Body of pancreas (tissue), 4 donors: ENCODE measurements at regions not wholly inside any gene's neighbourhood (a gene's known extent, or its start where the extent isn't known, plus 50 kb on each side); places are given as distances from the start of the nearest gene placed in this dataset.
A peak's percentile ranks its signal among the peaks of the same experiment; 100 is the strongest.
"Not testable (repeated sequence)": the region's sequence is repeated elsewhere in the genome, so short reads cannot be mapped to it uniquely, and the experiment has no call there.

Experiments
- ATAC-seq: fragments of 150-250 bp; one replicate; pipeline ENCODE4 v1.9.1; 2016
- DNase-seq, 4 donors: peaks; one replicate each; pipeline ENCODE4 v3.0.0-alpha.2; 2019
- H3K27ac ChIP-seq, 4 donors: fragments of 200-600 bp; sonication (generic); 1 replicate in 3 of 4; 2 replicates in 1 of 4; pipeline versions ENCODE4 v1.5.1 to v1.6.1; 2016 to 2019; ENCODE audit warnings: mild to moderate bottlenecking in 1 of 4, mixed read lengths in 1 of 4, moderate library complexity in 1 of 4
- H3K27me3 ChIP-seq, 2 donors: fragments of 200-600 bp; sonication (generic); one replicate each; pipeline ENCODE4 v1.6.0; 2016; ENCODE audit warnings: mild to moderate bottlenecking in 1 of 2
- H3K36me3 ChIP-seq, 2 donors: fragments of 200-600 bp; sonication (generic); replicated peaks in 1 of 2; 2 replicates each; pipeline ENCODE4 v1.5.1; 2016; ENCODE audit warnings: low read depth in 2 of 2; ENCODE audit not compliant: insufficient read depth in 1 of 2
- H3K4me1 ChIP-seq: fragments of 200-600 bp; sonication (generic); one replicate; pipeline ENCODE4 v1.6.0; 2016
- H3K4me3 ChIP-seq, 2 donors: fragments of 200-600 bp; sonication (generic); 1 replicate in 1 of 2; 2 replicates in 1 of 2; pipeline ENCODE4 v1.5.1; 2016 to 2019
- H3K9me3 ChIP-seq, 3 donors: fragments of 200-600 bp; sonication (generic); 1 replicate in 2 of 3; 2 replicates in 1 of 3; pipeline ENCODE4 v1.5.1; 2016
- POLR2A ChIP-seq, 3 donors: fragments of 450-650 bp; IDR thresholded peaks; one replicate each; pipeline ENCODE4 v1.6.1; 2016; ENCODE audit warnings: antibody characterized with exemption in 3 of 3, mild to moderate bottlenecking in 2 of 3
- WGBS, 2 donors: methylation state at CpG; one replicate each; pipeline ENCODE4 v1.1.5; 2017; 5-methylcytosine and 5-hydroxymethylcytosine counted together
- intact Hi-C: fragments of 100-400 bp; cut with DNase I; formaldehyde crosslinking; loops from one replicate; pipeline ENCODE4 v1.15.1; 2023
- TF ChIP-seq, protein P1 (sequence below), 7 experiments: fragments of 450-650 bp in 4 of 7; fragments of 200-600 bp in 3 of 7; sonication (generic) in 3 of 7; IDR thresholded peaks; one replicate each; pipeline ENCODE4 v1.5.1; 2016 to 2019; ENCODE audit warnings: antibody characterized with exemption in 7 of 7

DNA sequence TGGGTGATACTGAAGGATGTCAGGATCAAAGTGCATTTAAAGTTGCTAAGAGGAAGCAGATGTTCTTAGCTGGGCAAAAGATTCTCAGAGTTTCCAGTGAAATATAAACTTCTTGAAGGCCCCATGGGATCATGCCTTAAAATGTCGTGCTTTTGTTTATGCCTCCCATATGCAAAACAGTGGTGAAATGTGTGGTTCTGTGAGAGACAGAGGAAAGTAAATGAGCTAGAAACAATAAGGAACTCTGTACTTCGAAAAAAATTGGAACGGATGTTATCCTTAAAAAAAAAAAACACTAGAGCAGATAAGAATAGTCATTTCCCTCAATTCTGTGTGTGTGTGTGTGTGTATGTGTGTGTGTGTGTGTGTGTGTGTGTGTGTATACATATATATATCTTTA lies 497.0 kb upstream of the TBL1XR1 start:
- no peaks in the 10 kb centered on the region for H3K4me1 ChIP-seq
- no peak overlapping the region for H3K4me3 ChIP-seq
- H3K36me3 ChIP-seq, result no peaks in the 10 kb centered on the region
- ATAC-seq, result no peak
- DNase-seq, result no peak
- no peaks in the 10 kb centered on the region for H3K27me3 ChIP-seq
- no peak overlapping the region for H3K27ac ChIP-seq
- 24 to 31% methylated on average over 3 of the region's 3 CpGs for WGBS, 2 donors
- TF ChIP-seq POLR2A (IDR thresholded peaks at IDR 0.05), result no peak
- TF ChIP-seq, protein P1, sequence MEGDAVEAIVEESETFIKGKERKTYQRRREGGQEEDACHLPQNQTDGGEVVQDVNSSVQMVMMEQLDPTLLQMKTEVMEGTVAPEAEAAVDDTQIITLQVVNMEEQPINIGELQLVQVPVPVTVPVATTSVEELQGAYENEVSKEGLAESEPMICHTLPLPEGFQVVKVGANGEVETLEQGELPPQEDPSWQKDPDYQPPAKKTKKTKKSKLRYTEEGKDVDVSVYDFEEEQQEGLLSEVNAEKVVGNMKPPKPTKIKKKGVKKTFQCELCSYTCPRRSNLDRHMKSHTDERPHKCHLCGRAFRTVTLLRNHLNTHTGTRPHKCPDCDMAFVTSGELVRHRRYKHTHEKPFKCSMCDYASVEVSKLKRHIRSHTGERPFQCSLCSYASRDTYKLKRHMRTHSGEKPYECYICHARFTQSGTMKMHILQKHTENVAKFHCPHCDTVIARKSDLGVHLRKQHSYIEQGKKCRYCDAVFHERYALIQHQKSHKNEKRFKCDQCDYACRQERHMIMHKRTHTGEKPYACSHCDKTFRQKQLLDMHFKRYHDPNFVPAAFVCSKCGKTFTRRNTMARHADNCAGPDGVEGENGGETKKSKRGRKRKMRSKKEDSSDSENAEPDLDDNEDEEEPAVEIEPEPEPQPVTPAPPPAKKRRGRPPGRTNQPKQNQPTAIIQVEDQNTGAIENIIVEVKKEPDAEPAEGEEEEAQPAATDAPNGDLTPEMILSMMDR (IDR thresholded peaks at IDR 0.05), result no peak
- no peaks in the 10 kb centered on the region for H3K9me3 ChIP-seq
- intact Hi-C loops, result no loop called here

DNA sequence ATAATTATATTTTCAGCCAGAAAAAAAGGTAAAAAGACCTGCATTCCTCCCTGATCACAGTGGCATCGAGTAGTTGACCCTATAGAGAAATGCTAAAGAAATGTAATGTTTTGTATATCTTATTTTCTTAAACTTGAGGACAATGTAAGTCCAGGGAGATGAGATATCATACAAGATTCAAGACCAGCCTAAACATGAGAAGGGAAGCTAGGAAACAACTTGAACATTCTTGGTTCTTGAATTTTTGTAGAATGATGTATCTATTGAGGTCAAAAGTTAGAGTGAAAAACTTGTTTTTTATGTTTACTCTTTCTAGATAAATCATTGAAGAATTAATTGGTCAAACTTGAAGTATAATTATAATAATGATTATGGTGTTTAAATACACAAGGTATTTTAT lies 497.7 kb upstream of the TBL1XR1 start:
- no peak for DNase-seq
- no peaks in the 10 kb centered on the region for H3K27me3 ChIP-seq
- ATAC-seq, result no peak

DNA sequence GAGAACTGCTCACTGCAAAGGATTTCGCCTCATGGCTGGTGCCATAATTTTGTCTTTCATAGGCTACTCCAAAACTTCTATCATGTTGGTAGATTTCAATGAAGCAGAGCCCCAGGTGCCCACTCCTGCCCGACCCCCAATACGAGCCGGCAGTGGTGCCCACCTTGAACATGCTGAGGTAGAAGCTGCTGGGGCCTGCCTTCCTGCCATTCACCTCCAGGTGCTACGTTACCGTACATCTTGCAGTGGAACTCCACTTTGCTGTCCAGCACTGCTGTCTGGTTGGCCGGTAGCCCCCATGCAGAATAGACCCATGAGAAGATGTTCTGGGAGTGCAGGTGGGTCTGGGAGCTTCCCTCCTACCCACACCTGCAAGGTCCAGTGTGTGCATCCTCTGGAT lies 502.8 kb upstream of the TBL1XR1 start:
- TF ChIP-seq, protein P1 (IDR thresholded peaks at IDR 0.05), result no peak
- TF ChIP-seq POLR2A (IDR thresholded peaks at IDR 0.05), result no peak
- Histone ChIP-seq H3K4me3 (no peak overlapping the region), H3K27ac (no peak overlapping the region), H3K9me3 (no peaks in the 10 kb centered on the region), H3K4me1 (no peaks in the 10 kb centered on the region), H3K27me3 (no peaks in the 10 kb centered on the region), H3K36me3 (no peaks in the 10 kb centered on the region)
- DNase-seq, result no peak
- intact Hi-C loops, result no loop called here
- 93 to 95% methylated on average over 5 to 7 of the region's 7 CpGs for WGBS, 2 donors
- no peak for ATAC-seq

More for the DNA sequence above, 497.7 kb upstream of the TBL1XR1 start:
- Histone ChIP-seq H3K4me1 (no peaks in the 10 kb centered on the region), H3K27ac (no peak overlapping the region), H3K4me3 (no peak overlapping the region), H3K36me3 (no peaks in the 10 kb centered on the region), H3K9me3 (no peaks in the 10 kb centered on the region)
- WGBS, 2 donors, result 69 to 75% methylated on average over 1 of the region's 1 CpG
- TF ChIP-seq, protein P1 (IDR thresholded peaks at IDR 0.05), result no peak
- TF ChIP-seq POLR2A (IDR thresholded peaks at IDR 0.05), result no peak
- intact Hi-C loops, result no loop called here

DNA sequence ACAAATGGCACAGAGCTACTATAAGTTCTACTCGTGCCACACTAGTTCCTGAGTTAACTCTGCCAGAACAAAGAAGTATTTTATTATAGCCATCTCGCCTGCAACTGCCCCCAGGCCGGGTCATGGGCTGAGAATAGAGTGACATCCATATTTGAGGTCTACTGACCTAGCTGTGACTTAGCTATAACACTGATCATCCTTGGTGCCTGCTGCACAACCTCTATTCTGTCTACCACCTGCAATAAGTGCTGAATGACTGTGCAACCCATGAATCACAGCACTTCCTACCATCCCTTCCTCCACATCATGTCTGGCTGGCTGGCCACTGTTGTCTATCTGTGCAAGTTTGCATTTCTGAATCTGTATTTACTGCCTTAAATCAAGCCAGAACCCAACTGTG lies 506.5 kb upstream of the TBL1XR1 start:
- intact Hi-C loops, result no loop called here
- H3K9me3 ChIP-seq, result no peaks in the 10 kb centered on the region
- no peaks in the 10 kb centered on the region for H3K27me3 ChIP-seq
- H3K36me3 ChIP-seq, result no peaks in the 10 kb centered on the region
- no peaks in the 10 kb centered on the region for H3K4me1 ChIP-seq
- WGBS, 2 donors, result 79 to 87% methylated on average over 3 of the region's 3 CpGs
- H3K4me3 ChIP-seq, result no peak overlapping the region
- no peak for ATAC-seq
- DNase-seq, result no peak
- H3K27ac ChIP-seq, result no peak overlapping the region
- no peak for TF ChIP-seq POLR2A (IDR thresholded peaks at IDR 0.05)
- TF ChIP-seq, protein P1 (IDR thresholded peaks at IDR 0.05), result no peak

DNA sequence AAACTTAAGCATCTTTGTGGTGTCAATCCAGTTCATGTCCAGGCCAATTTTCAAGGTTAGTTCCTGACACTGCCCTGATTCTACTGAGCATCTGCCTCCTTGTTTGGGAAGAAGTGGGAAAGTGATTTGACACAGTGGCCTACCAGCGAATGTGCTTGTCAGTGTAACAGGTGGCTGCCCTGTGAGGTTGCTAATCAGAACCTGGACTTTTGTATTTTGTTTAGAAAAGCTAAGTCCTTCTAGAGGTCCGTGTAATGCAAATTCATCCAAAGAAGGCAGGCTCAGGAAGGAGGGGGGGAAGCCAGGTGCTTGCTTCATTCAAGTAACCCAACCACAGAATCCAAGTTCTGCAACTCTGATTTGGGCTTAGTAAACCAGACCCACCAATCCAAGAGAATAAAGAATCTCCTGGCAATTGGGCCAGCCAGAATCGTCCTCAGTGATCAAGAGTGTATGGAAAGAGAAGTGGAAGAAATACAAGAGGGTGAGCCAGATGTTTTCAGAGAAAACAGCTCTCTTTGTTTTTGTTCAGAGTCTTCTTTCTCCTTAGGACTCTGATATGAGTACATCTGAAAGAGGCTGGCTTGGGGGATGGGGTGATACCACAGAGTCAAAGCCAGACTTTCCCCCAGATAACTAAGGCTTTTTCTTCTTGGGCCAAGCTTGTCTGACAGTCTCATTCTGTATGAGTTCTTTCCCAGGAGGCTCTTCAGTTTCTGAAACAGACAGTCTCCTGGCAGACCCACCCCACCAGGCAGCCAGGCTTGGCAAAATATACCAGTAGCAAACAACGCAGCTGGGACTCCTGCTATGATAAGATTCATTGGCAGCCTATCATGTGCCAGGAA lies 508.9 kb upstream of the TBL1XR1 start:
- 58 to 68% methylated on average over 4 of the region's 4 CpGs for WGBS, 2 donors
- H3K27ac ChIP-seq, result no peak overlapping the region
- TF ChIP-seq, protein P1 (IDR thresholded peaks at IDR 0.05), result no peak
- no peak for TF ChIP-seq POLR2A (IDR thresholded peaks at IDR 0.05)

DNA sequence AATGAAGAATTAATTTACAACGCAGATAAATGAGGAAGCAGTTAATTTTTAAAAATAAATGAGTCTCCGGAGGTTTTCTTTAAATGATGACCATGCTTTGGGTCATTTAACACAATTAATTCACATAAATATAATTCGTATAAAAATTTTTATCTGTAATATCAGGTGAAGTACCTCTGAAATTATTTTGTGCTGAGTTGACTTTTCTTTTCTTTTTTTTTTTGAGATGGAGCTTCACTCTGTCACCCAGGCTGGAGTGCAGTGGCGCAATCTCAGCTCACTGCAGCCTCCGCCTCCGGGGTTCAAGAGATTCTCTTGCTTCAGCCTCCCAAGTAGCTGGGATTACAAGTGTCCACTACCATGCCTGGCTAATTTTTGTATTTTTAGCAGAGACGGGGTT lies 512.2 kb upstream of the TBL1XR1 start:
- H3K4me1 ChIP-seq, intact Hi-C loops, ATAC-seq: not testable (repeated sequence)

More for the DNA sequence above, 508.9 kb upstream of the TBL1XR1 start:
- ATAC-seq (peak; percentile 30), DNase-seq (peak in 3 of 4 donors; percentile 11 to 27 (median 12))
- H3K36me3 ChIP-seq, result no peaks in the 10 kb centered on the region
- intact Hi-C loops, result no loop called here
- H3K27me3 ChIP-seq, result no peaks in the 10 kb centered on the region
- H3K4me1 ChIP-seq, result no peaks in the 10 kb centered on the region
- no peak overlapping the region for H3K4me3 ChIP-seq
- no peaks in the 10 kb centered on the region for H3K9me3 ChIP-seq

More for the DNA sequence above, 512.2 kb upstream of the TBL1XR1 start:
- H3K27me3 ChIP-seq, H3K36me3 ChIP-seq, H3K27ac ChIP-seq, DNase-seq, H3K9me3 ChIP-seq, H3K4me3 ChIP-seq: not testable (repeated sequence)
- WGBS, 2 donors, result 84 to 89% methylated on average over 7 of the region's 7 CpGs
